ENCODE measurements at regions not wholly inside any gene's neighbourhood (a gene's known extent, or its start where the extent isn't known, plus 50 kb on each side); places are given as distances from the start of the nearest gene placed in this dataset.
A peak's percentile ranks its signal among the peaks of the same experiment; 100 is the strongest.
"Not testable (repeated sequence)": the region's sequence is repeated elsewhere in the genome, so short reads cannot be mapped to it uniquely, and the experiment has no call there.

DNA sequence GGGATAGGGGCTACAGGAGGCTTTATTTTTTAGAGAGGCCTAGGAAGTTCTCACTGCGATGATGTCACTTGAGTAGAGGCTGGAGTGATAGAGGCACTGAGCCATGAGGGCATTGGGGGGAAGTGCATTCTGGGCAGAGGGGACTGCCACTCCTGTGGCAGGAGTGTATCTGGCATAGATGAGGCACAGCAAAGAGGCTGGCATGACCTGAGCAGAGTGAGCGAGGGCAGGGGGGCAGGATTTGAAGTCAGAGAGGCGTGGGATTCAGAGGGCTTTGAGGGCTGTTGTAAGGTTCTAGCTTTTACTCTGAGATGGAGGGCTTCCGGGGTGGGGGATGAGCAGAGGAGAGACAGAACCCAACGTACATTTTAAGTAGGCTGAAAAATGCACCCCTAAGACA lies 91.9 kb upstream of the SH3PXD2B start:
- no peak for DNase-seq

DNA sequence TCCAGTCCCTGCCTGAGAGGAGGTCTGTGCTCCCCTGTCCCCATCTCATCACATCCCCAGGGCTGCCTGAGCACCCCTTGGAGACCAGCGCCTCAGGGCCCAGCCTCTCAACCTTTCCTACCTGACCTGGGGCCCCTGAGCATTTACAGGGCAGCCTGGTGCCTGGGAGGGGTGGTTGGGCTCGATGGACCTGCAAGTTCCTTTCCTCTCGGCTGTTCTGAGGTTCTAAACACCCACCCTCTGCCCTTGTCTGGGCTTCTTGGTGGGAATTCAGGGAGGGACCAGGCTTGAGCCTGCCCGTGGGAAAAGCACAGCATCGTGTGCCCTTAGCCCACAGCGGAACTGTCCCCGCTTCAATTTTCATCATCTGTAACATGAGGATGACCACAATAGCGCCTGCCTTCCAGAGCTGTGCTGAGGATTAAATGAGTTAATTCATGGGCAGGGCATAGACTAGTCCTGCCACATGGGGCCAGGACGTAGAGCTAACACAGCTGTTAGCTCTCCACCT lies 91.0 kb upstream of the SH3PXD2B start:
- DNase-seq: no peak

DNA sequence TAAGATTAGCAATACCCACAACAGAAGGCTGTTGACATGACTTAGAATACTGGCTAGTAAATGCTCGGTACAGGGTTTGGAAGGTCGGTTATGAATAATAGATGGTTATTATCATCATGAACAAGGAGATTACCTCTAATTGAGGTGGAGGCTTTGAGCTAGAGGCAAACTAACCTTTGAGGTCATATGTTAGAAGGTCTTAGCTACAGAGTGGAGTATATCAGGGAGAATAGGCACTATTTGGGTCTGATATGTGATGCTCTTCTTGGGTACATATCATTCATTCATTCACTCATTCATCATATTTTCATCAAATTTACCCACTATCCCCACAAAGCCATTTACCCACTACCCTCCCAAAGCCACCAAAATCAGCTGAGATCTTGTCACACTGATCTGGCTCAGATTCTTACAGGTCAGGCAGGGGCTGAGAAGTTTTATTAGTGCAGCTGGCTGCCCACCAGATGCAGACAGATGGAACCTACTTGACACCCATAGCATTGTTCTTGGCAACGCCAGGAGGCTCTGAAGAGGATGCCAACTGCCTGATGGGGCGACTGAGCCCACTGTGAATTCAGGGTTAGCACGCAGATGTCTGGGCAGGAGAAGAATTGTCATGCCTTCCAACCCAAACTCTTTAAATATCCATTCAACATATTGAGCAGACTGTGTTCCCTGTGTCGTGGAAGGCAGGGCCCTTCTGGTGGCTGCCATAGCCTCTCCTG lies 90.2 kb upstream of the SH3PXD2B start:
- DNase-seq: peak; percentile 2

DNA sequence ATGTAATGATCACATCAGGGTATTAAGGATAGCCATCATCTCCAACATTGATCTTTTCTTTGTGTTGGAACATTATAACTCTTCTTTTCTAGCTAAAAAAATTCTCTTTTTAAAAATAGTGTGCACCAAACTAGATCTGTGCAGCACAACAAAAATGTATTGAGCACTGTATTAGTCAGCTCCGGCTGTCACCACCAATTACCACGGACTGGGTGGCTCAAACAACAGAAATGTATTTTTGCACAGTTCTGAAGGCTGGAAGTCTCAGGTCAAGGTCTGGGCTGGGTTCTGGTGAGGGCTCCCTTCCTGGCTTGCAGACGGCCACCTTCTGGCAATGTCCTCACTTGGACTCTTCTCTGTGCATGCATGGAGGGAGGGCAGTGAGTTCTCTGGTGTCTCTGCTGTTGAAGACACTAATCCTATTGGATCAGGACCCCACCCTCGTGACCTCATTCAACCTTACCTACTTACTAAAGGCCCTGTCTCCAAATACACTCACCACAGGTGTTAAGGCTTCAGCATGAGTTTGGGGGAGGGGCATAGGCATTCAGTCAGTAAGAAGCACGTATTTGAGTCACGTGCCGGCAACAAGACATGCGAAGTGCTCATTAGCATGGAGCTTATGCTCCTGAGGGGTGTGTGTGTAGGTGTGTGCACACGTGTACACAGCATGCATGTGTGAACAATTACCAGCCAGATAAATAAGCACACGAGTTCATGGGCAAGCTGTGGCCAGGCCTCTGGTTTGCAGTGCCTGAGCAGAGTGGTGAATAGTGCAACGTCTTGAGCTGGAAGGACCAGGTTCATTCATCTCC lies 89.4 kb upstream of the SH3PXD2B start:
- no peak for DNase-seq

DNA sequence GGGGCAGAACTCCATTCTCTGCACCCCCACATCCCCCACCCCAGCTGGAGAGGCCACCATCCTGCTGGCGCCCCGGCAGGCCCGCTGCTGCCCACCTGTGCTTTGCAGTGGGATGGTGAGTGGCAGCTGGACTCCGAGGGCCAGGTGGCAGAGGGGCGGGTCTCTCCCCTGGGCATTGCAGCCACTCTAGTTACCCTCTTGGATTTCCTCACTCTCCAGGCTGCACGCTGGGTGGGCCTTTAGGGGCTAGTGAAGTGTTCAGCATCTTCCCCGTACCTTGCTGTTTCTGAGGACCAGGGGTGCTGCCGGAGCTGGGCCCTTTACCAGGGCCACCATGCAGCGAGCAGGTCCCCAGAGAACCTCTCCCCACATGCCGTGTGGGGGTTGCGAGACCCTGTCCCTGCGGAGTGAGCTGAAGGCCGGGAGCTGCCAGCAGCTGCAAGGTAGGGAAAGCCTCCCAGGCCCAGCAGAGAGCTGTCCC lies 88.4 kb upstream of the SH3PXD2B start:
- DNase-seq: no peak

DNA sequence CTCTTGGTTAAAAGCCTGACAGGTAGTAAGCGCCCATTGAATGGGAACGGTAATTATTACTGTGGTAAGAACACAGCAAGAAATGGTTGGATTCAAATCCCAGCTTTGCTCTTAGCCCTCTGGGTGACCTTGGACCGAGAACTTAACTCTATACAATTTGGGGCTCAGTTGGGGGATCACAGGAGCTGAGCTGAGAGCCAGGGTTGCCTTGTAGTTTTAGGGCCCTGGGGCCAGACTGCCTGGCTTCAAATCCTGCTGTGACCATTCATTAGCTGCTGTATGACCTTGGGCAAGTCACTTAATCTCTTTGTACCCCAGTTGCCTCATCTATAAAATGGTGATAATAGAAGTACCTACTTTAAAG lies 87.4 kb upstream of the SH3PXD2B start:
- DNase-seq: no peak

DNA sequence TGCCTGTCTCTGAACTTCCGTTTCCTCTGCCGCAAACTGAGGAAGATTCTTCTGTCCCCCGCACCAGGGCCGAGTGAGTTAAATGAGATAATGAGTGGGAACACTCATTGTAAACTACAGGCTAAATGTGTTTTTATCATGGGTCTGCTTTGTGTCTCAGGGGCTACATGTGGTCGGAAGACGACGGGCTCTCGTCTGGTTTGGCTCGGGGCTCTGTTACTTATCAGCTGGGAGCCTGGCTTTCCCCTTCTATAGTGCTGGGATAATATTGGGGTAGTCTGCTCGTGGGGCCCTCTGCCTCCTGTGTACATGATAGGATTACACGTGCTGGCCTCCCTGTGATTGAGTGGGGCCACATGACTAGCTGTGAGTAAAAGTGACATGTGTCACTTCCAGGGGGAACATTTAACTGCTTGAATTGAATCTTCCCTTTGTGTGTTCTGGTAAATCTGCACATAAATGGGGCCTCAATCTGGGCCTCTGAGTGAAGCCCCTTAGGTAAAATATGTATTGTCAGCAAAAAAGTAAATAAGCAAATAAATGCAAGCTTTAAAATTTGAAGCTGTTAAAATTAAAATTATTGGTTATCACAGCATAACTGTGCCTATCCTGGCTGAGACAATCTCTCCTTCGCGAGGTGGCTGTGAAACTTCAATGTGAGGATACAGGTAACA lies 86.9 kb upstream of the SH3PXD2B start:
- DNase-seq: no peak

DNA sequence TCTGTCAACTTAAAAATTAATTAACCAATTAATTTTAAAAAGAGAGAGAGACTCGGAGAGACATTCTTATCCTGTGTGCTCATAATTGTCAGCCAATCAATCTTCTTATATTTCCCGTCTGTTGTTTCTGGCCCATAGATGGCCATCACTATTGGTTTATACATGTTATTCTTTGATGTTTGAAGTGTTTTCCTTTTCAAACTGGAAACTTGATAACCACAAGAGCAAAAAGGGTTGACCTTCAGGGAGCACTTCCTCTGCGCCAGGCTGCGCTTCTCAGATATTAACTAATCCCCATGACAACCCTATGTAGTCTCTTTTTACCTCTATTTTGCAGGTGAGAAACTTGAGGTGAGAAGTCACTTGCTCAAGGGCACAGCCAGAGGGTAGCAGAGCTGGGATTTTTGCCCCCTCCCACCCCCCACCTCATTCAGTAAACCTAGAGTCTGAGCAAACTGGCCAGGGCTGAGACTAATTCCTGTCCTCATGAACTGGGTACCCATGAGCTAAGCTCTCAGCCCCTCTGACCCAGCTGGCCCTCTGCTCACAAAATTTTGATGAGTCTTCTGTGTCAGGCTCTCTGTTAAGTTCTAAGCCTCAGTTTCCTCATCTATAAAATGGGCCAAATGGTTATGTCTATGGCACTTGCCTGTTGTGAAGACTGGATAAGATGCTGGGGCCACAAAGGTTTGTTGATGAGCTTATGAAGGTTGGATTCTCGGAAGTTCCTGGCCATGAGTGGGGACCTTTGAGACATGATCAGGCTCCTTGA lies 86.0 kb upstream of the SH3PXD2B start:
- no peak for DNase-seq

DNA sequence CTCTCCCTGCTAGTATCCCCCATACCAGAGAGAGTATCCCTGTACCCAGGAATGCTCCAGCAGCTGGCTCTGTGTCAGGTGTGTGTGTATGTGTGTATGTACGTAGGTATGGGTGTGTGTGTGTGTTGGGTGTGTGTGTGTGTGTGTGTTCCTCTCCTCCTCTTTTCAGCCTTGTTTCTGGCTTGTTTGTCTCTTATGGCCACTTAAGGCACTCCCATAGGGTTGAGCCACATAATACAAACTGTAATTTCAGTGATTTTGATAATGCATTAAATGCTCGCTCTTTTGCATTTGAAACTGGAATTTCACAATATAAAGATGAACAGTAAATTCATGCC lies 80.8 kb upstream of the SH3PXD2B start:
- no peak for DNase-seq

DNA sequence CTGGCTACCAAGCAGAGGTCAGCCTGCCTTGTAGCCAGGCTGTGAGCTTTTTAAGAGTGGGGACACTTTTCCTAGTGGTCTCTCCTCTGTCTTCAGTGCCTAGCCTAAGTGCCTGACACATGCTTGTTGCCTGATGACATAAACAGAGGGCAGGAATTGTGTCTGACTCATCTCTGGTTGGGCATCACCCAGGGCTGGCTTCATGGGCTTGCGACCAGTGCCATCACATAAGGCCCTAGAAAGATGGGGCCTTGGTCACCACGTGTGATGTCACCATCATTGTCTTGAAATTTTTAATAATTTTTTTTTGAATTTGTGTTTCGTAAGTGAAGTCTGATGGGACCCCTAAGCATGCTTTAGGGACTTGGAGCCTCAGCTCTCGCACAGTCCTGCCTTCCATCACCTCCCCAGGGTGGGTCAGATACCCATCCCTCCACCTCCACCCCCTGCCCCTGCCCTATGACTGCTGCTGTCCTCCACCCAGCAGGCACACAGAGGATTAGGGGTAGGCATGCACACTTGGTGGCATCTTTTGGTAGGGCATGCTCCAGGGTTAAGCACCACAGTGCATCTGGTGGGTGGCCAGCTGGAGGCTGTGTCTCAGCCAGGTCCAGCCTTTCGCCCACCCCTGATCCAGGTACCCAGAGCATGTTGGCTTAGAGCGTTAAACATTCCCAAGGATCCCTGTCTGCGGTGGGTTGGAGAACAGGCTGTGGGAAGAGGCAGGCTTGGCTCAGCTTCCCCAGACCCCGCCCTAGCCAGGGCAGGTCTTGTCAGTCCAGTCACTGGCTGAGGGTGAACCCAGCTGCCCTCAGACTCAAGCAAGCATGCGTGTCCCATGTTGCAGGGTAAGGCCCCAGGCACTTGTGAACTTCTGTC lies 80.1 kb upstream of the SH3PXD2B start:
- no peak for DNase-seq

DNA sequence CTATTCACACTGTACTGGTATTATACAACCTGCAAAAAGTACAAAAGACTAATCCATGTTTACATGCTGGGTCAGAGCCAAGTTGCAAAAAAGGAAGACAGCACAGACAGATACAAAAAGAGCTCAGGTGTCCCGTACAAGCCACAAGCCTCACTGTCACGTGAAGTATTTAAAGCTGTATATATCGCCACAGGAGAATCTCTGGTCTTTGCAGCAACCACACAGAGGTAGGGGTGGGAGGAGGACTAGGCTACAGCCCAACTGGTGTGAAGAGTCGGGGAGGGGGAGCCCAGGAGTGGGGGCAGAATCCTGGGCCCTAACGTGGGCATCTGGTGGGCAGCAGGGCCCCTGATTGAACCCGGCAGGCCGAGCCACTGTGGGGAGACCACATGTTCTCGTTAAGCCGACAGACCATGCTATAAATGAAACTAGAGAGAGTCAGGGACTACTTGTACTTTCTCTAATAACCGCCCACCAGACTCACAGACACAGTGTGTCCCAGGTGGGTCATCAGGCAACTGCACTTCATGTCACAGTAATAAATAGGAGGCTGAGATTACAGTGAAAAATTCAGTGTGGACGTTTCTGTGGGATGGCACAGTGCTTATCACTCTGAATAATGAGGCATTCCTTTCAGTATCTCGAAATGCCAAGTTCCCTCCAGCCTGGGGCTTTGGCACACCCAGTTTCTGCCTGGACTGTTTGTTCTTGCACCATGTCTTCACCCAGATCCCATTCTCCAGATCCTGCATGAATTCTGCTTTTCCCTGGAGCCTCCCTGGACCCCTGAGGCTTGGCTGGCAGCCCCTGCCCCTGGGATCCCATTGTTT lies 79.3 kb upstream of the SH3PXD2B start:
- DNase-seq: no peak

DNA sequence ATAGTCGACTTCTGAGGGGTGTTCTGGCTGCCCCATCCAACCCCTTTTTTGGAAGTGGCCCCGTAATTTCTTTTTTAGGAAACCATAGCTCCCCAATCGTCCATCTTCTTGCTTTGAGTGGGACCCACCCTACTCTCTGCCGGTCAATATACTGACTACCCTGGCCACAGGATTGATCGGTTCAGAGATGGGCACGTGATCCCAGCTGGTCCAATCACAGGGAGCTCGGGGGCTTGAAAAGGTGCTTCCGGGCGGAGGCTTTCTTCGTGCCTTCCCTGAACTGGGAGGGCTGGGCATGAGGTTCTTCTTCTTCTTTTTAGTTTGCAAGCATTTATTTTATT lies 78.7 kb upstream of the SH3PXD2B start:
- DNase-seq: no peak

DNA sequence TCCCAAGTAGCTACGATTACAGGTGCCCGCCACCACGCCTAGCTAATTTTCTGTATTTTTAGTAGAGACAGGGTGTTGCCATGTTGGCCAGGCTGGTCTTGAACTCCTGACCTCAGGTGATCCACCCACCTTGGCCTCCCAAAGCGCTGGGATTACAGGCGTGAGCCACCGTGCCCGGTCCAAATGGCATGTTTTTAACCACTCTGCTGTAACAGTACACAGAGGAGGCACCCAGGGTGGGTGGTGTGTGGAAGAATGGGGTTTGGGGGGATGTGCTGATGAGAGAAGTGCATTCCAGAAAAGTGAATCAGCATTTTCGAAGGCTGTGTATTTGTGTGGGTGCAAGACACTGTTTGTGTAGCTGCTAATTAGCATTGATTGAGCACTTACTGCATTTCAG lies 78.1 kb upstream of the SH3PXD2B start:
- not testable (repeated sequence) for DNase-seq

DNA sequence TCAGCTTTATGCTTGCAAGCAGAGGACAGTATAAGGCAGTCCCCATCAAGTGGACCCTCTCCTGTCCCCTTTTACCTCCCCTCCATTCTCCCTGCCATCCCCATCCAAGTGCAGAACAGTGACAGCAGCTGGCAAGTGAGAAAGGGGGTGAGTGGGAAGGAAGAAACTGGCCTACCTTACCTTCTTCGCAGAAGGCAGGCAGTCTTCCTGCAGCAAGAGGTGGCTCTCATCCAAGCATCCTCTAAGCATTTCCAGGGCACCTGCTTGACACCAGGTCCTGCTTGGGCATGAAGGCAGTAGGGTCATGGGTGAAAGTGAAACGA lies 77.3 kb upstream of the SH3PXD2B start:
- no peak for DNase-seq

DNA sequence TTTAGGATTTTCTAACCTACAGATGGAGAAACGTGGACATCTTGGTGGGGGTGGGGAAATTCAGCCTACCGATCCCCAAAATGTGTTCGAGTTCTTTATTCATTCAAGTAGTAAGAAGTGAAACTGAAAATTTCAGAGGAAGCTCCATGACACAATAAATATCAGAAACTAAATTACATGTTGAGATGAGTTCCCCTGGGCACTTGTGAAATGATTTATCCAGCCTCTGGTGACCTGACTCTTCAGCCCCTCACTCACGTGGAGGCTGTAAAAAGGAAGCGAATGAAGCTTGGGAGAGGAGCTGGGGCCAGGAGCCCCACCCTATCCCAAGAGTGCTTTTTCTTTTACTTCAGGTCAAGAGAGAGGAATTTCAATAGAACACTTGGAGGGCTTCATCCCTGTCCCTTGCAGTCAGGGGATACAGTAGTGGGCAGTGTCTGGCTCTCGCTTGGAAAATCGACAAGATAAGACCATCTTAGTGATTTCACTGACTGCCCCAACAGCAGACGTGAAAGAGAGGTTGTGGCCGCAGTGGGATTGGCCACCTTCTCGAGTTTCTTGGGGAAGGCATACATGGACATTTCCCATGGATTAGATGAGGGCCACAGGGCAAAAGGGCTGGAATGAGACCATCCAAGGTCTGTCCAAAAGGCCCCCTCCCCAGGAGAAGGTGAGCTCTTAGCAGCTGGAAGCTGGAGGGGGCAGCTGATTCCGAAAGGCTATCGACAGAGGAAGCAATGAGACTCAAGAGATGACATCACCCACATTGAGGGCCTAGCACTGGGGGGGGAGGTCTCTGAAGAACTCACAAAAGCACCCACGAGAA lies 76.8 kb upstream of the SH3PXD2B start:
- no peak for DNase-seq

DNA sequence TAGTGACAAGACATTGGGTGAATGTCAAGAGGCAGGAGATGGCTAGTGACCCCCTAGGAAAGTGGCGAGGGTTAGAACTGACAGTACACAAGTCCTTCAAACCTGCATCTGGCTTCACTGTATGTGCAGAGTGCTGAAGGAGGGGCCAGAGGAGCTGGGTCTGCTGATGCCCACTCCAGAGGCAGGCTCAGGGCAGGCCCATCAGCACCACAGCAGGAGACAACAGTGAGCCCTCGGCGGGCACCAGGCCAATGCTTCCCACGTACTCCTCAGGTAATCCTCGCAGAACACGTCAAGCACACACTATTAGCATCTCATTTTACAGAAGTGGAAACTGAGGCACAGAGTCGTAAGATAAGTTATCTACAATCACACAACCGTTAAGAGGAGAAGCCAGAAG lies 76.1 kb upstream of the SH3PXD2B start:
- DNase-seq: no peak

DNA sequence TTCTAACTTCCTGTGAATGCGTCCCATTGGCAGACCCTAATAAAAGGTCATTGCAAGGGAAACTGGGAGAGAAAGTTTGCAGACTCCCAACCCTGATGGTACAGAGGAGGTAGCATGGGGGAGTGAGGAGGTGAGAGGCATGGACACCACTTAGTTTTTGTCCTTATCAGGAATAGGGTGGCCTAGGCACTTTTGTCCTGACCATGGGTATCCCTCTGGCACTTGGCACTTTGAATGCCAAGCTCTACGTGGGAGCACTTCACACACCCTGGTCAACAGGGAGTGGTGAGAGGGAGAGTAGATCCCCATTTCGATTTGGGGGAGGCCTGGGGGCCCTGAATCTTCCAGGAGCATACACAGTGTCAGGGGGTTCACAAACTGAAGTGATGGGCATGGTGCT lies 75.6 kb upstream of the SH3PXD2B start:
- DNase-seq: no peak

DNA sequence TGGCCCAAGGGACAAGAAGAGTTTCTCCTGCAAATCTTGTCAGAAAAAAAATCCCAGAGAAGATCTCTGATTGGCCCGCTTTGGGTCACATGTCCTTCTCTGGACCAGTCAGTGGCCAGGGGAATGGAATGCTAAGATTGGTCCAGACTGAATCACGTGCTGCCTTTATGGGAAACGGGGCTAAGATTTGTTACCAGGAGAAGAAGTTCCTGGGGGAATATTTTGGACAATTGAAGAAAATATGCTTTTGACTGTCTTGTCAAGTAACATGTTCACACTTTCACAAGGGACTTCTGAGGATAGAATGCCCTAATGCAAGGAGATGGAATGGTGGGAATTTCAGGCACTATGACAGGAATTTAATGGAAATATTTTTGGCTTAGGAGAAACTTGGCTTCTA lies 74.1 kb upstream of the SH3PXD2B start:
- DNase-seq: no peak

DNA sequence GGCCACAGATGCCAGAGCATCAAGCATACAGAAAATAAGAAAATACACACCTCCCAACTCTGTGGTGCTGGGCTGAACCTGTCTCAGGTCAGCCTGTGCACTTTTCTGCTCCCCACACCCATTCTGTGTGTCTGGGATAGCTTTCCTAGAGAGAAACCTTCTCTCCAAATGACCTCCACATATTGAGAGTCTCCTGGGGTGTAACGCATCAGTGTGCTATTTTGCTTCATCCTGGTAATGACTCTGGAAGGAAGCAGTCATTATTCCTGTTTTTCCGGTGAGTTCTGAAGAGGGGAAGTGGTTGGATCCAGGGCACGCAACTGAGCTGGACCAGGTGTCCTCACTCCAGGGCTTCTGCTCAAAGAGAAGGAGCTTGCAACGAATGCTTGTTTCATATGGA lies 73.2 kb upstream of the SH3PXD2B start:
- no peak for DNase-seq

DNA sequence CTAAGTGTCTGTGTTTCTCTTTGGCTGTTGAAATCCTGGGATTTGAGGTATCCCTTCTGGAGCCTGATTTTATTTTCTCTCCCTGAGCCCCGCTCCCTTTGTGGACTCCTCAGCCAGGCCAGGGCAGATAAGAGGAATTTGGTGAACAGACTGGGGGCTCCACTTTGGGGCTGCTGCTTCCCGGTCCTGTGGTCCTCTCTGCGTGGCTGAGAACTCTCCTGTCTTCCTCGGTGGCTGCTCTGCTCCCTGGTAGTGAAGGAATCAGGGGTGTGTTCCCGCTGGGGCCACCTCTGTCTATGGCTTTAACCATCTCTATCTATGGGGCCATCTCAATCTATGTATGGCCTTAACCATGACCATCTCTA lies 71.7 kb upstream of the SH3PXD2B start:
- no peak for DNase-seq
